Heart left ventricle (tissue), 13 donors: ENCODE measurements at regions not wholly inside any gene's neighbourhood (a gene's known extent, or its start where the extent isn't known, plus 50 kb on each side); places are given as distances from the start of the nearest gene placed in this dataset.

Source experiments
- CTCF ChIP-seq, 12 donors: fragments of 200-600 bp; sonication (generic) in 4 of 12; IDR thresholded peaks; one replicate each; pipeline versions ENCODE4 v1.5.0 to v1.8.0; 2018 to 2022; ENCODE audit warnings: antibody characterized with exemption in 12 of 12, mild to moderate bottlenecking in 5 of 12
- POLR2A ChIP-seq, 2 donors: fragments of 450-650 bp; IDR thresholded peaks; one replicate each; pipeline ENCODE4 v1.6.1; 2017; ENCODE audit warnings: antibody characterized with exemption in 2 of 2, mild to moderate bottlenecking in 2 of 2, moderate library complexity in 2 of 2
- donor health status: ischemic (EF 13 %, LVEDD 7.1; RV severe dilation, severe dysfunction).
- donor health status: DM: no; HTN: yes; CAD: no.
- donor health status: DM: no; HTN: no; CAD: no.
- donor health status: ischemic (EF 25% LVEDD 6.9; RV normal size, moderate dysfunction).
- donor health status: ischemic (EF 25% LVEDD 5.7; RV mildly dilated, moderate dysfunction).
- donor health status: ischemic (EF 35%, LVEDD 5.7; RV mildly dilated, moderate dysfunction).
- donor health status: nonischemic (EF 11% LVEDD 7.7; RV severe dilation, severe dysfunction).
- donor health status: DM: yes; HTN: yes; CAD: no.
- donor health status: PGD.
- donor health status: ischemic (EF 29% LVEDD 5.4; RV normal size, mild dysfunction).
- donor health status: nonischemic (EF 23%, LVEDD 6.1; RV moderate dilation, normal function).

- no peak for TF ChIP-seq POLR2A (IDR thresholded peaks at IDR 0.05)
- no peak for TF ChIP-seq CTCF (IDR thresholded peaks at IDR 0.05)
These were observed 197.0 kb upstream of the SLITRK2 start for GRCh38 chrX:145620666-145621065.
